ENCODE measurements at regions not wholly inside any gene's neighbourhood (a gene's known extent, or its start where the extent isn't known, plus 50 kb on each side); places are given as distances from the start of the nearest gene placed in this dataset.

GRCh38 chr20:47857569-47858464, 72.5 kb upstream of the SULF2 start:
- no peak overlapping the region for H2AFZ ChIP-seq (ENCODE audit: low read length)
- peak overlapping the region in 1 of 3 experiments; percentile 17; a peak in 2 of 6 replicates for H3K4me3 ChIP-seq (replicated peaks in 1 of 3; ENCODE audit: insufficient read depth in 1 of 3, low read depth in 2 of 3, low read length in 3 of 3)
- WGBS (ENCODE audit: low lambda C conversion rate), result 24% methylated on average over 17 of the region's 17 CpGs
- ATAC-seq, result peak; percentile 42
- peaks cover 10 to 31% of the 10 kb centered on the region in 2 experiments; a peak in 4 of 5 replicates for H3K27me3 ChIP-seq (ENCODE audit: control insufficient read depth in 1 of 2, insufficient read depth in 2 of 2, low read length in 2 of 2)
- no peak overlapping the region for H3K27ac ChIP-seq (ENCODE audit: extremely low read length, insufficient read depth, low read length)
- H4K20me1 ChIP-seq (ENCODE audit: insufficient read depth, low read length), result no peaks in the 10 kb centered on the region
- BruUV-seq (replicated peaks), result no TSS peak
- H3K4me2 ChIP-seq (ENCODE audit: low read depth, low read length), result peak overlapping the region; percentile 51
- H3K9ac ChIP-seq (ENCODE audit: insufficient read depth, low read depth, low read length), result no peak overlapping the region
- no peaks in the 10 kb centered on the region for H3K79me2 ChIP-seq (ENCODE audit: insufficient read depth, low read length)
- DNase-seq (ENCODE audit: low spot score), result peak; percentile 24
- FAIRE-seq, result peak; percentile 15
- intact Hi-C loops (cut with micrococcal nuclease; ENCODE audit: unreplicated experiment) (no loop called here), in situ Hi-C loops (cut with HindIII; ENCODE audit: extremely low pct_ligation_motif_present, low pct_unique_long_range_greater_than_20kb) (no loop called here)
- H3K9me3 ChIP-seq (ENCODE audit: low read length), result peaks cover 6% of the 10 kb centered on the region; the same call in 1 of the 2 replicates
- no peaks in the 10 kb centered on the region for H3K36me3 ChIP-seq (replicated peaks in 1 of 2; ENCODE audit: control insufficient read depth in 1 of 2, insufficient read depth in 2 of 2, low read length in 2 of 2)
- peaks cover 15% of the 10 kb centered on the region for H3K4me1 ChIP-seq (ENCODE audit: insufficient read depth, low read length)
- POLR2A ChIA-PET, result no interaction called here
- CTCF ChIA-PET (ENCODE audit: low intra/inter-chr PET ratio, low total read pairs), result no interaction called here
- TF ChIP-seq STAG1 (CRISPR knock-in tag; IDR thresholded peaks at IDR 0.05) (peak; percentile 13; the same call in 1 of the 2 replicates), NFYC (CRISPR knock-in tag; IDR thresholded peaks at IDR 0.05) (no peak), ZFAT (CRISPR knock-in tag; conservative IDR thresholded peaks at IDR 0.05) (no peak), NR2C2 (CRISPR knock-in tag; IDR thresholded peaks at IDR 0.05; ENCODE audit: borderline replicate concordance) (no peak), NR1H2 (CRISPR knock-in tag; IDR thresholded peaks at IDR 0.05; ENCODE audit: borderline replicate concordance, low read depth) (no peak), ZBTB14 (CRISPR knock-in tag; IDR thresholded peaks at IDR 0.05) (no peak), KAT7 (CRISPR knock-in tag; IDR thresholded peaks at IDR 0.05; ENCODE audit: borderline replicate concordance) (no peak), FOSL1 (CRISPR knock-in tag; IDR thresholded peaks at IDR 0.05; ENCODE audit: borderline replicate concordance) (no peak), ZNF160 (CRISPR knock-in tag; IDR thresholded peaks at IDR 0.05) (no peak), ZNF451 (CRISPR knock-in tag; IDR thresholded peaks at IDR 0.05) (no peak), FOSL2 (CRISPR knock-in tag; IDR thresholded peaks at IDR 0.05) (no peak), REXO4 (CRISPR knock-in tag; IDR thresholded peaks at IDR 0.05; ENCODE audit: borderline replicate concordance) (no peak), ATF7 (IDR thresholded peaks at IDR 0.05) (peak; percentile 90), ATF7 (CRISPR knock-in tag; IDR thresholded peaks at IDR 0.05) (no peak), CSRNP1 (CRISPR knock-in tag; IDR thresholded peaks at IDR 0.05) (no peak), ZSCAN5A (CRISPR knock-in tag; IDR thresholded peaks at IDR 0.05; ENCODE audit: borderline replicate concordance) (no peak), ZNF737 (CRISPR knock-in tag; IDR thresholded peaks at IDR 0.05; ENCODE audit: borderline replicate concordance) (no peak), FOXA1 (IDR thresholded peaks at IDR 0.05) (no peak), FOXA1 (CRISPR knock-in tag; IDR thresholded peaks at IDR 0.05) (no peak)
- TF ChIP-seq, protein P1, sequence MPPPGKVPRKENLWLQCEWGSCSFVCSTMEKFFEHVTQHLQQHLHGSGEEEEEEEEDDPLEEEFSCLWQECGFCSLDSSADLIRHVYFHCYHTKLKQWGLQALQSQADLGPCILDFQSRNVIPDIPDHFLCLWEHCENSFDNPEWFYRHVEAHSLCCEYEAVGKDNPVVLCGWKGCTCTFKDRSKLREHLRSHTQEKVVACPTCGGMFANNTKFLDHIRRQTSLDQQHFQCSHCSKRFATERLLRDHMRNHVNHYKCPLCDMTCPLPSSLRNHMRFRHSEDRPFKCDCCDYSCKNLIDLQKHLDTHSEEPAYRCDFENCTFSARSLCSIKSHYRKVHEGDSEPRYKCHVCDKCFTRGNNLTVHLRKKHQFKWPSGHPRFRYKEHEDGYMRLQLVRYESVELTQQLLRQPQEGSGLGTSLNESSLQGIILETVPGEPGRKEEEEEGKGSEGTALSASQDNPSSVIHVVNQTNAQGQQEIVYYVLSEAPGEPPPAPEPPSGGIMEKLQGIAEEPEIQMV (CRISPR knock-in tag; IDR thresholded peaks at IDR 0.05; ENCODE audit: low read depth), result 0 out of 2 replicates have a peak, but pooled peaks have one; percentile 38
